PC-9 (cell line): ENCODE measurements at regions not wholly inside any gene's neighbourhood (a gene's known extent, or its start where the extent isn't known, plus 50 kb on each side); places are given as distances from the start of the nearest gene placed in this dataset.
"Not testable (repeated sequence)": the region's sequence is repeated elsewhere in the genome, so short reads cannot be mapped to it uniquely, and the experiment has no call there.

Experiments used
- EZH2 ChIP-seq: fragments of 200-600 bp; sonication (generic); IDR thresholded peaks from 2 replicates; pipeline ENCODE4 v1.8.0; 2017; ENCODE audit warnings: antibody characterized with exemption, low read depth
- TF ChIP-seq, protein P1 (sequence below): fragments of 200-600 bp; sonication (generic); conservative IDR thresholded peaks from 2 replicates; pipeline ENCODE4 v1.6.1; 2017; ENCODE audit warnings: mixed run types, antibody characterized with exemption, mild to moderate bottlenecking, moderate library complexity

- TF ChIP-seq, protein P1, sequence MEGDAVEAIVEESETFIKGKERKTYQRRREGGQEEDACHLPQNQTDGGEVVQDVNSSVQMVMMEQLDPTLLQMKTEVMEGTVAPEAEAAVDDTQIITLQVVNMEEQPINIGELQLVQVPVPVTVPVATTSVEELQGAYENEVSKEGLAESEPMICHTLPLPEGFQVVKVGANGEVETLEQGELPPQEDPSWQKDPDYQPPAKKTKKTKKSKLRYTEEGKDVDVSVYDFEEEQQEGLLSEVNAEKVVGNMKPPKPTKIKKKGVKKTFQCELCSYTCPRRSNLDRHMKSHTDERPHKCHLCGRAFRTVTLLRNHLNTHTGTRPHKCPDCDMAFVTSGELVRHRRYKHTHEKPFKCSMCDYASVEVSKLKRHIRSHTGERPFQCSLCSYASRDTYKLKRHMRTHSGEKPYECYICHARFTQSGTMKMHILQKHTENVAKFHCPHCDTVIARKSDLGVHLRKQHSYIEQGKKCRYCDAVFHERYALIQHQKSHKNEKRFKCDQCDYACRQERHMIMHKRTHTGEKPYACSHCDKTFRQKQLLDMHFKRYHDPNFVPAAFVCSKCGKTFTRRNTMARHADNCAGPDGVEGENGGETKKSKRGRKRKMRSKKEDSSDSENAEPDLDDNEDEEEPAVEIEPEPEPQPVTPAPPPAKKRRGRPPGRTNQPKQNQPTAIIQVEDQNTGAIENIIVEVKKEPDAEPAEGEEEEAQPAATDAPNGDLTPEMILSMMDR: not testable (repeated sequence)
- TF ChIP-seq EZH2: not testable (repeated sequence)
Observed at GRCh38 chr10:62704121-62704520, 100.4 kb upstream of the ADO start.
